ENCODE measurements at regions not wholly inside any gene's neighbourhood (a gene's known extent, or its start where the extent isn't known, plus 50 kb on each side); places are given as distances from the start of the nearest gene placed in this dataset.

DNA sequence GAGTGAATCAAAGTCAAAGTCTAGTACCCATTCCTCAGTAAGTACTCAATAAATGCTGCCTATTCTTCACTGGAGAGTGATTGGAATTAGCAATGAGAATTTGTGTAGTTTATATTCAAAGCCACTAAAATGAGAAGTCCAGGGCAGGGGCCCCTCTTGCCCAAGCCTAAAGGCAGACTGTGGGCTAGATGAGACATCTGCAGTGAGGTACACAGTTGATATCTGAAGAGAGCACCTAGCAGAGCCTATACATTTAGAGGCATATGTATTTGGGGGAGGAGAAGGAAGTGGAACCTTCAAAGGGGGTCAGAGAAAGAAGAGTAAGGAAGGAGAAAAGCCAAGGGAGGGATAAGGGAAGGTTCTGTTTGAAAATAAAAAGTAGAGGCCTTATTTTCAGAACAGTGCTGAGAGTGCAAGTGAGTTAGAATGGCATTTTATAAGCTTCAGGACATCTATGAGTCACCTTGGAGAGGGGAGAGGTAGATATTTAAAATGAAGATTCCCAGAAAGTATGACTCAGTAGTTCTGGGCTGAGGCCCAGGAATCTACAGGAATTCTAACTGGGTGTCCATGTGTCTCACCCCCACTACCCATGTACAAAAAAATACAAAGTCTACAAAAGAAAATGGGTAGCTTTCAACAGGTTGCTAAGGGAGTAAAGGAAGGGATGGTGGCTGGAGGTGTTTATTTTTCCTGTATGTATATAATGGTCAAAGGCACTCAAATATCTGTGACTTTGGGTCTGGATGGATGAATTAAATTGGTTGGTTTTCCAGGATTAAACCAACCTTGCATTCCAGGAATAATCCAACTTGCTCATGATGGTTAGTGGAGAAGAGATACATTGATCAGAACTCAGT lies 135.1 kb downstream of the ZFP64 start:
- H3K9me3 ChIP-seq (ENCODE audit: control insufficient read depth, insufficient read depth, low read length), result peaks cover 13% of the 10 kb centered on the region
- H3K27me3 ChIP-seq (ENCODE audit: control insufficient read depth, insufficient read depth, low read length), result no peaks in the 10 kb centered on the region
- TF ChIP-seq, protein P1, sequence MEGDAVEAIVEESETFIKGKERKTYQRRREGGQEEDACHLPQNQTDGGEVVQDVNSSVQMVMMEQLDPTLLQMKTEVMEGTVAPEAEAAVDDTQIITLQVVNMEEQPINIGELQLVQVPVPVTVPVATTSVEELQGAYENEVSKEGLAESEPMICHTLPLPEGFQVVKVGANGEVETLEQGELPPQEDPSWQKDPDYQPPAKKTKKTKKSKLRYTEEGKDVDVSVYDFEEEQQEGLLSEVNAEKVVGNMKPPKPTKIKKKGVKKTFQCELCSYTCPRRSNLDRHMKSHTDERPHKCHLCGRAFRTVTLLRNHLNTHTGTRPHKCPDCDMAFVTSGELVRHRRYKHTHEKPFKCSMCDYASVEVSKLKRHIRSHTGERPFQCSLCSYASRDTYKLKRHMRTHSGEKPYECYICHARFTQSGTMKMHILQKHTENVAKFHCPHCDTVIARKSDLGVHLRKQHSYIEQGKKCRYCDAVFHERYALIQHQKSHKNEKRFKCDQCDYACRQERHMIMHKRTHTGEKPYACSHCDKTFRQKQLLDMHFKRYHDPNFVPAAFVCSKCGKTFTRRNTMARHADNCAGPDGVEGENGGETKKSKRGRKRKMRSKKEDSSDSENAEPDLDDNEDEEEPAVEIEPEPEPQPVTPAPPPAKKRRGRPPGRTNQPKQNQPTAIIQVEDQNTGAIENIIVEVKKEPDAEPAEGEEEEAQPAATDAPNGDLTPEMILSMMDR (IDR thresholded peaks at IDR 0.05; ENCODE audit: low read depth, low read length), result no peak
- POLR2A ChIA-PET, result interaction anchor here (0.9 kb wide), 1 partner anchor 47 kb away, joined by 3 read pairs; no protein-coding TSS in a partner anchor
- peak overlapping the region; percentile 85 for H3K27ac ChIP-seq (ENCODE audit: low read depth, low read length)
- CTCF ChIA-PET, result no interaction called here
- peak; percentile 74 for DNase-seq (ENCODE audit: low read depth, low spot score)
- 0 out of 2 replicates have a peak overlapping the region, but pooled peaks have one; percentile 4 for H3K4me3 ChIP-seq (ENCODE audit: low read depth, low read length)

DNA sequence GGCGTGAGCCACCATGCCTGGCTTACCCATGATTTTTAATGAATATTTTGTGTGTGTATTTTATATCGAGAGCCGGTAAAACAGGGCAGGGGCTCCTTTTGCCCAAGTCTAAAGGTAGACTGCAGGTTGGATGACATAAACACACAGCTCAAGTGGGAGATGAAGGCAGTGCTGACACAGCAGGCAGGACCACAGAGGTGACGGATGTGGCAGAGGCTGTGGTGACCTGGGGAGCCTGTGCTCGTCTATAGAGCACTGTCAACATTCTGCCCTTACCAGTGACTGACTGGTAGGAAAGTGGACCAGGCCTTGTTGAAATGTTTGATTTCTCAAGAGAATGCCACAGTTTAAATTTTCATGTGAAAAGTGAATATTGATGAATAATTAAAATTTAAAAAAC lies 137.5 kb downstream of the ZFP64 start:
- TF ChIP-seq, protein P1 (IDR thresholded peaks at IDR 0.05; ENCODE audit: low read depth, low read length), result no peak
- CTCF ChIA-PET, result no interaction called here
- H3K9me3 ChIP-seq (ENCODE audit: control insufficient read depth, insufficient read depth, low read length), result peaks cover 13% of the 10 kb centered on the region
- H3K27me3 ChIP-seq (ENCODE audit: control insufficient read depth, insufficient read depth, low read length), result no peaks in the 10 kb centered on the region
- H3K4me3 ChIP-seq (ENCODE audit: low read depth, low read length), result no peak overlapping the region
- no peak for DNase-seq (ENCODE audit: low read depth, low spot score)
- H3K27ac ChIP-seq (ENCODE audit: low read depth, low read length), result no peak overlapping the region
- POLR2A ChIA-PET, result no interaction called here

DNA sequence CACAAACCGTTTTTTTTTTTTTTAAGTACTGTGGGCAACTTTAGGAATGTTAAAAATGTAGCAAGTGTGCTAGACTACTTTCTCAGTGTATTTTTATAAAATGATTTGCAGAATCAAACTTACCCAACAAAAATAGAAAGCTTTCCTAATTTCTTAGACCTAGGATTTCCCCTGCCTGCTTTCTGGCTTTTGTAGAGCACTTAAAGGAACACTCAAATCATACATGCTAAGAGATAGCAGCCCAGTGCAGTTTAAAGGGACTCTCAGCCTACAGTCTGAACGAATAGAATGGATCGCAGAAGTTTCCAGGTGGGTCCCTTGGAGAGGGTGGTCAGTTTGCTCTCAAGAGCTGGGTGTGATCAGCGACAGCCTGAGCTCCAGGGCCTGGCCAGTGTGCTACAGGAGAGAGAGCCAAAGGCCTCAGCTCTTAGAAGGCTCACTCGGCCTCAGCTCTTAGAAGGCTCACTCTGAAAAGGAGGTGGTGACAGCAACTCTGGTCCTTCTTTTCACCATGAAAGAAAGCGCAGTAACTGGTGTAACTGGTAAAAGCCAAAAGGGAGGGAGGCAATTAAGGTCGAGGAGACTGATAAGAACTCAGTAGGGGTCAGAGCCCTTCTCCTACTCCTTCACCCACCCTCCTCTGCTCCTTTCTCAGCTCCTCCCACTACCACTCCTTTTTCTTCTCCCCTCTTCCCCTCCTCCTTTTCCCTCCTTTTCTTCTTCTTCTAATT lies 142.4 kb downstream of the ZFP64 start:
- TF ChIP-seq, protein P1 (IDR thresholded peaks at IDR 0.05; ENCODE audit: low read depth, low read length), result no peak
- H3K27me3 ChIP-seq (ENCODE audit: control insufficient read depth, insufficient read depth, low read length), result no peaks in the 10 kb centered on the region
- CTCF ChIA-PET, result no interaction called here
- no peak overlapping the region for H3K4me3 ChIP-seq (ENCODE audit: low read depth, low read length)
- H3K9me3 ChIP-seq (ENCODE audit: control insufficient read depth, insufficient read depth, low read length), result no peaks in the 10 kb centered on the region; the same call in 1 of the 2 replicates
- H3K27ac ChIP-seq (ENCODE audit: low read depth, low read length), result peak overlapping the region; percentile 54
- POLR2A ChIA-PET, result interaction anchor here (0.7 to 0.8 kb wide), 2 partner anchors 17 to 41 kb away, joined by 3 to 7 read pairs; no protein-coding TSS in a partner anchor
- no peak for DNase-seq (ENCODE audit: low read depth, low spot score)

DNA sequence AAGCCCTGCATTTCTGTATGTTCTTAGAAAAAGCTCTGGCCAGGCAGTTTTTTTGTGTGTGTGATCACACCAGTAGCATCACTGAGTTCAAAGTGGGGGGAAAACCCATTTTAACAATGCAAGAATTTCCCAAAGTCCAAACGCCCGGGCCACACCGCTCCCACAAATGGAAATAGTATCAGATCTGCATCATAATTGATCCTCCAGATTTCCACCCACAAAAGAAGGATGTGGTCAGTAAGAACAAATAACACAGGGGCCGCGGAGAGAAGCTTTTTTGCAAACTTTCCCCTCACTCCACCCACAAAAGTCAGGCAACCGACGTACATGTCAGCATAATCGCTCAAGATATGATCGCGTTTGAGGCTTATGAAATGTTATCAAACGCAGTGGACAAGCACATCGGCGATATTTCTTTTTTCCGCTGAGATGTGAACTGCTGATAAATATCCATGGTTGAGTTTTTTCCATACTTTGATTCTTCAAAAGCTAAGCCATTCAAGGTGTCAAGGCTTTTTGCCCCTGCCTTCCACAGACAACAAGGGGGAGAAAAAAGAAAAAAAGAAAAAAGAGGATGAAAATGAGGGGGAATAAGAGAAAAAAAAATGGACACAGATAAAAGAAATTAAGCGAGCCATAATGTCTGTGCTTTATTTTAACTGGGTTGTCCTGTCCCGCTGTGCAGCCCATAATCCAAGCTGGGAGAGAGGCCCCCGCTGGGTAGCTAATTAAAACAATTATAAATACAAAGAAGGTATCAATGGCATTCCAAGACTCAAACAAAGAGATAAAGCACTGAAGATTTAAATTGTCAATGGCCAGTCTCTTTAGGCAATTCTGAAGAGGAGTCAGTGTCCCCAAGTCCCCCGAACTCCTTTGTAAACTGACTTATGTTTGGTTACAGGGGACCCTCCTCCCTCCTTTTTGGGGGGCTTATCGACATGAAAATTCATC lies 143.5 kb downstream of the ZFP64 start:
- H3K9me3 ChIP-seq (ENCODE audit: control insufficient read depth, insufficient read depth, low read length), result no peaks in the 10 kb centered on the region; the same call in 1 of the 2 replicates
- TF ChIP-seq, protein P1 (IDR thresholded peaks at IDR 0.05; ENCODE audit: low read depth, low read length), result no peak
- H3K27me3 ChIP-seq (ENCODE audit: control insufficient read depth, insufficient read depth, low read length), result no peaks in the 10 kb centered on the region
- ChIA-PET CTCF (interaction anchor here (0.5 to 1.4 kb wide), 3 partner anchors 17 to 82 kb away, joined by 3 read pairs; no protein-coding TSS in a partner anchor), POLR2A (interaction anchor here (0.6 to 1.7 kb wide), 2 partner anchors 16 to 17 kb away, joined by 5 to 6 read pairs; no protein-coding TSS in a partner anchor)
- DNase-seq (ENCODE audit: low read depth, low spot score), result no peak
- H3K27ac ChIP-seq (ENCODE audit: low read depth, low read length), result peak overlapping the region; percentile 68
- H3K4me3 ChIP-seq (ENCODE audit: low read depth, low read length), result 0 out of 2 replicates have a peak overlapping the region, but pooled peaks have one; percentile 29
